Caco-2 (cell line): ENCODE measurements at regions not wholly inside any gene's neighbourhood (a gene's known extent, or its start where the extent isn't known, plus 50 kb on each side); places are given as distances from the start of the nearest gene placed in this dataset.

Experiments
- BruUV-seq: library from RNA; stranded (reverse); fragments of 400-500 nt; replicated peaks from 2 replicates; lab custom pipeline; 2021; lab: Mats Ljungman, UMichigan
- CTCF ChIA-PET: fragments of 300-600 bp; sonication (Branson Sonifier 250); formaldehyde crosslinking; loops from one replicate; lab custom pipeline; 2022; ENCODE audit warnings: antibody characterized with exemption; lab: Charles Lee
- POLR2A ChIA-PET: fragments of 300-600 bp; sonication (Branson Sonifier 250); formaldehyde crosslinking; loops from one replicate; lab custom pipeline; 2022; ENCODE audit warnings: antibody characterized with exemption; lab: Charles Lee
- DNase-seq, 2 experiments: peaks; one replicate each; pipeline versions ENCODE4 v3.0.0 to v3.0.0-alpha.2; 2020 to 2022
- H3K27me3 ChIP-seq: replicated peaks from 2 replicates; pipeline ENCODE4 v1.6.0; 2011; ENCODE audit warnings: low read length; ENCODE audit not compliant: control insufficient read depth, insufficient read depth
- H3K36me3 ChIP-seq: 2 replicates; pipeline ENCODE4 v1.5.1; 2011; ENCODE audit warnings: low read length; ENCODE audit not compliant: control insufficient read depth, insufficient read depth
- H3K4me1 ChIP-seq: fragments of 250-450 bp; sonication (Bioruptor Pico); 2 replicates; pipeline ENCODE4 v1.5.1; 2020; ENCODE audit warnings: mild to moderate bottlenecking
- H3K4me3 ChIP-seq: 2 replicates; pipeline ENCODE4 v1.5.1; 2011; ENCODE audit warnings: low read depth, mild to moderate bottlenecking, control low read depth, low read length
- H3K9me3 ChIP-seq: fragments of 250-450 bp; sonication (Bioruptor Pico); 2 replicates; pipeline ENCODE4 v1.5.1; 2020; ENCODE audit warnings: mild to moderate bottlenecking, moderate library complexity
- H3K27ac Mint-ChIP-seq: one replicate; pipeline ENCODE4 v1.8.0; 2022; ENCODE audit warnings: mixed read lengths; ENCODE audit not compliant: unreplicated experiment
- H3K27me3 Mint-ChIP-seq: one replicate; pipeline ENCODE4 v1.8.0; 2022; ENCODE audit warnings: mixed read lengths; ENCODE audit not compliant: insufficient read depth, unreplicated experiment
- H3K36me3 Mint-ChIP-seq: one replicate; pipeline ENCODE4 v1.8.0; 2022; ENCODE audit warnings: mild to moderate bottlenecking, mixed read lengths; ENCODE audit not compliant: insufficient read depth, unreplicated experiment
- H3K4me1 Mint-ChIP-seq: one replicate; pipeline ENCODE4 v1.8.0; 2022; ENCODE audit warnings: low read depth, mixed read lengths; ENCODE audit not compliant: unreplicated experiment
- H3K4me3 Mint-ChIP-seq: one replicate; pipeline ENCODE4 v1.8.0; 2022; ENCODE audit warnings: mild to moderate bottlenecking, moderate library complexity, mixed read lengths; ENCODE audit not compliant: unreplicated experiment
- H3K9me3 Mint-ChIP-seq: one replicate; pipeline ENCODE4 v1.8.0; 2022; ENCODE audit warnings: mixed read lengths; ENCODE audit not compliant: unreplicated experiment
- CTCF ChIP-seq, 2 experiments: fragments of 200-600 bp in 1 of 2; IDR thresholded peaks; 1 replicate in 1 of 2; 2 replicates in 1 of 2; pipeline versions ENCODE4 v1.5.1 to v1.8.0; 2011 to 2022; ENCODE audit warnings: antibody characterized with exemption in 1 of 2, control low read depth in 1 of 2, inconsistent platforms in 1 of 2, low read depth in 1 of 2, low read length in 1 of 2, mild to moderate bottlenecking in 1 of 2, moderate library complexity in 1 of 2; ENCODE audit not compliant: insufficient read depth in 1 of 2, severe bottlenecking in 1 of 2, unreplicated experiment in 1 of 2
- intact Hi-C: fragments of 100-400 bp; cut with micrococcal nuclease; formaldehyde crosslinking; loops from one replicate; pipeline ENCODE4 v1.10.0; 2022; ENCODE audit not compliant: unreplicated experiment

GRCh38 chr1:189432753-189433152 is 1044.9 kb downstream of the BRINP3 start:
- no peaks in the 10 kb centered on the region for H3K36me3 Mint-ChIP-seq
- TF ChIP-seq CTCF (IDR thresholded peaks at IDR 0.05; ENCODE audit: insufficient read depth in 1 of 2, low read depth in 1 of 2, low read length in 1 of 2, severe bottlenecking in 1 of 2, unreplicated experiment in 1 of 2): no peak
- no peak overlapping the region for H3K27ac Mint-ChIP-seq
- Histone ChIP-seq H3K36me3 (no peaks in the 10 kb centered on the region), H3K4me1 (no peaks in the 10 kb centered on the region), H3K4me3 (no peak overlapping the region), H3K9me3 (no peaks in the 10 kb centered on the region), H3K27me3 (no peaks in the 10 kb centered on the region)
- DNase-seq: no peak
- intact Hi-C loops: no loop called here
- no TSS peak for BruUV-seq
- ChIA-PET CTCF (no interaction called here), POLR2A (no interaction called here)
- H3K9me3 Mint-ChIP-seq: no peaks in the 10 kb centered on the region
- peaks cover 3% of the 10 kb centered on the region for H3K27me3 Mint-ChIP-seq
- no peaks in the 10 kb centered on the region for H3K4me1 Mint-ChIP-seq
- no peak overlapping the region for H3K4me3 Mint-ChIP-seq

- Histone ChIP-seq H3K4me1 (no peaks in the 10 kb centered on the region), H3K27me3 (no peaks in the 10 kb centered on the region), H3K4me3 (no peak overlapping the region), H3K36me3 (no peaks in the 10 kb centered on the region), H3K9me3 (no peaks in the 10 kb centered on the region)
- Mint-ChIP-seq H3K36me3 (no peaks in the 10 kb centered on the region), H3K27ac (no peak overlapping the region), H3K9me3 (no peaks in the 10 kb centered on the region), H3K4me3 (no peak overlapping the region), H3K4me1 (no peaks in the 10 kb centered on the region), H3K27me3 (peaks cover 3% of the 10 kb centered on the region)
- no TSS peak for BruUV-seq
- ChIA-PET POLR2A (no interaction called here), CTCF (no interaction called here)
- DNase-seq: no peak
- no peak for TF ChIP-seq CTCF (IDR thresholded peaks at IDR 0.05; ENCODE audit: insufficient read depth in 1 of 2, low read depth in 1 of 2, low read length in 1 of 2, severe bottlenecking in 1 of 2, unreplicated experiment in 1 of 2)
- intact Hi-C loops: no loop called here
Measured at GRCh38 chr1:189434461-189434860, 1043.2 kb downstream of the BRINP3 start.

GRCh38 chr1:189435398-189435797 is 1042.3 kb downstream of the BRINP3 start:
- CTCF ChIA-PET: no interaction called here

More at GRCh38 chr1:189435398-189435797, 1042.3 kb downstream of the BRINP3 start:
- POLR2A ChIA-PET: no interaction called here
- no peak for TF ChIP-seq CTCF (IDR thresholded peaks at IDR 0.05; ENCODE audit: insufficient read depth in 1 of 2, low read depth in 1 of 2, low read length in 1 of 2, severe bottlenecking in 1 of 2, unreplicated experiment in 1 of 2)
- Histone ChIP-seq H3K4me1 (no peaks in the 10 kb centered on the region), H3K36me3 (no peaks in the 10 kb centered on the region), H3K27me3 (no peaks in the 10 kb centered on the region), H3K4me3 (no peak overlapping the region), H3K9me3 (no peaks in the 10 kb centered on the region)
- no peaks in the 10 kb centered on the region for H3K9me3 Mint-ChIP-seq
- no peak for DNase-seq
- no peaks in the 10 kb centered on the region for H3K36me3 Mint-ChIP-seq
- no peak overlapping the region for H3K4me3 Mint-ChIP-seq
- intact Hi-C loops: no loop called here
- H3K27ac Mint-ChIP-seq: no peak overlapping the region
- no peaks in the 10 kb centered on the region for H3K4me1 Mint-ChIP-seq
- peaks cover 3% of the 10 kb centered on the region for H3K27me3 Mint-ChIP-seq
- no TSS peak for BruUV-seq
